CD14-positive monocyte (primary cell): ENCODE measurements at regions not wholly inside any gene's neighbourhood (a gene's known extent, or its start where the extent isn't known, plus 50 kb on each side); places are given as distances from the start of the nearest gene placed in this dataset.

ENCODE experiments used
- DNase-seq, 3 donors: peaks; one replicate each; pipeline ENCODE4 v3.0.0-alpha.2; 2011 to 2022
- H2AFZ ChIP-seq: 2 replicates; pipeline ENCODE4 v1.6.0; 2012; ENCODE audit warnings: mild to moderate bottlenecking, low read depth, low read length, inconsistent platforms; ENCODE audit not compliant: insufficient read depth, poor library complexity, severe bottlenecking
- H3K27ac ChIP-seq, 2 donors: 1 replicate in 1 of 2; 2 replicates in 1 of 2; pipeline ENCODE4 v1.5.1; 2012 to 2013; ENCODE audit warnings: low read length in 2 of 2, control low read depth in 1 of 2, inconsistent platforms in 1 of 2, low read depth in 1 of 2, mild to moderate bottlenecking in 1 of 2
- H3K27me3 ChIP-seq, 2 donors: one replicate each; pipeline versions ENCODE4 v1.6.0 to v1.6.1; 2011 to 2013; ENCODE audit warnings: low read length in 2 of 2; ENCODE audit not compliant: control insufficient read depth in 2 of 2, insufficient read depth in 2 of 2
- H3K36me3 ChIP-seq, 2 donors: replicated peaks in 1 of 2; 1 replicate in 1 of 2; 2 replicates in 1 of 2; pipeline versions ENCODE4 v1.5.1 to v1.6.1; 2012 to 2013; ENCODE audit warnings: low read length in 2 of 2, control low read depth in 1 of 2, inconsistent platforms in 1 of 2, mild to moderate bottlenecking in 1 of 2; ENCODE audit not compliant: insufficient read depth in 2 of 2, control insufficient read depth in 1 of 2
- H3K4me1 ChIP-seq, 2 donors: 1 replicate in 1 of 2; 2 replicates in 1 of 2; pipeline versions ENCODE4 v1.5.1 to v1.6.1; 2012 to 2013; ENCODE audit warnings: low read length in 2 of 2, control low read depth in 1 of 2, inconsistent platforms in 1 of 2, mild to moderate bottlenecking in 1 of 2, moderate library complexity in 1 of 2; ENCODE audit not compliant: insufficient read depth in 2 of 2, control insufficient read depth in 1 of 2
- H3K4me2 ChIP-seq: replicated peaks from 2 replicates; pipeline ENCODE3; 2012; ENCODE audit warnings: low read length, moderate library complexity, mild to moderate bottlenecking; ENCODE audit not compliant: poor library complexity, severe bottlenecking; ENCODE audit errors: extremely low read depth
- H3K4me3 ChIP-seq, 3 experiments: fragments of 200-600 bp in 1 of 3; sonication (generic) in 1 of 3; replicated peaks in 1 of 3; 1 replicate in 2 of 3; 2 replicates in 1 of 3; pipeline ENCODE4 v1.5.1; 2011 to 2013; ENCODE audit warnings: low read length in 3 of 3, mild to moderate bottlenecking in 3 of 3, control low read depth in 2 of 3, low read depth in 2 of 3, inconsistent platforms in 1 of 3, moderate library complexity in 1 of 3
- H3K79me2 ChIP-seq: 2 replicates; pipeline ENCODE4 v1.6.0; 2012; ENCODE audit warnings: mild to moderate bottlenecking, control low read depth, inconsistent platforms, low read length, moderate library complexity; ENCODE audit not compliant: insufficient read depth
- H3K9ac ChIP-seq: 2 replicates; pipeline ENCODE4 v1.6.0; 2017; ENCODE audit warnings: low read length, mild to moderate bottlenecking; ENCODE audit not compliant: insufficient read depth, poor library complexity, severe bottlenecking
- H3K9me3 ChIP-seq, 2 donors: replicated peaks in 1 of 2; 1 replicate in 1 of 2; 2 replicates in 1 of 2; pipeline versions ENCODE4 v1.5.1 to v1.6.1; 2012 to 2013; ENCODE audit warnings: low read length in 2 of 2, control low read depth in 1 of 2; ENCODE audit not compliant: control insufficient read depth in 1 of 2, insufficient read depth in 1 of 2
- H4K20me1 ChIP-seq: 2 replicates; pipeline ENCODE4 v1.6.0; 2012; ENCODE audit warnings: mild to moderate bottlenecking, low read length, control low read depth, moderate library complexity; ENCODE audit not compliant: insufficient read depth
- H3K27ac Mint-ChIP-seq, 7 donors: one replicate each; pipeline ENCODE4 v1.8.0; 2020; ENCODE audit warnings: mild to moderate bottlenecking in 7 of 7, mixed read lengths in 7 of 7, moderate library complexity in 6 of 7, inconsistent platforms in 2 of 7
- H3K27me3 Mint-ChIP-seq, 3 donors: one replicate each; pipeline ENCODE4 v1.8.0; 2021 to 2022; ENCODE audit warnings: low read depth in 3 of 3, mild to moderate bottlenecking in 3 of 3, mixed read lengths in 3 of 3, moderate library complexity in 3 of 3, inconsistent platforms in 1 of 3
- H3K36me3 Mint-ChIP-seq, 2 donors: one replicate each; pipeline ENCODE4 v1.8.0; 2020; ENCODE audit warnings: mixed read lengths in 2 of 2, inconsistent platforms in 1 of 2, mild to moderate bottlenecking in 1 of 2
- H3K4me1 Mint-ChIP-seq: one replicate; pipeline ENCODE4 v1.8.0; 2020; ENCODE audit warnings: mild to moderate bottlenecking, mixed read lengths
- H3K4me3 Mint-ChIP-seq, 2 donors: one replicate each; pipeline ENCODE4 v1.8.0; 2020; ENCODE audit warnings: mild to moderate bottlenecking in 2 of 2, mixed read lengths in 2 of 2, moderate library complexity in 1 of 2
- H3K9me3 Mint-ChIP-seq, 7 donors: one replicate each; pipeline ENCODE4 v1.8.0; 2020 to 2022; ENCODE audit warnings: mixed read lengths in 7 of 7, mild to moderate bottlenecking in 6 of 7, moderate library complexity in 6 of 7, inconsistent platforms in 2 of 7
- CTCF ChIP-seq: fragments of 200-600 bp; IDR thresholded peaks from one replicate; pipeline ENCODE4 v1.8.0; 2022; ENCODE audit warnings: antibody characterized with exemption, mild to moderate bottlenecking
- WGBS: methylation state at CpG from one replicate; pipeline ENCODE4 v1.1.5; 2013; ENCODE audit warnings: missing lambda C conversion rate; ENCODE audit not compliant: insufficient coverage; 5-methylcytosine and 5-hydroxymethylcytosine counted together
- intact Hi-C, 2 donors: fragments of 100-400 bp; cut with micrococcal nuclease; formaldehyde crosslinking; loops; one replicate each; pipeline versions ENCODE4 v1.15.0 to v1.15.1; 2023

- H3K27ac Mint-ChIP-seq, result no peak overlapping the region
- H3K27me3 Mint-ChIP-seq, result peaks cover 0 to 4% (median 0%) of the 10 kb centered on the region in 3 donors
- no peaks in the 10 kb centered on the region for H3K36me3 Mint-ChIP-seq
- no peaks in the 10 kb centered on the region for H3K4me1 Mint-ChIP-seq
- DNase-seq, result no peak
- Histone ChIP-seq H3K36me3 (no peaks in the 10 kb centered on the region), H2AFZ (no peak overlapping the region), H3K27ac (no peak overlapping the region), H3K4me2 (no peak overlapping the region), H3K27me3 (no peaks in the 10 kb centered on the region), H3K4me1 (no peaks in the 10 kb centered on the region), H3K9me3 (peaks cover 5 to 19% of the 10 kb centered on the region in 2 donors), H3K9ac (no peak overlapping the region), H3K4me3 (no peak overlapping the region), H4K20me1 (no peaks in the 10 kb centered on the region), H3K79me2 (no peaks in the 10 kb centered on the region)
- no CpG with 5 or more reads among the region's 2 CpGs for WGBS
- TF ChIP-seq CTCF, result no peak
- H3K4me3 Mint-ChIP-seq, result no peak overlapping the region
- intact Hi-C loops, result no loop called here
- H3K9me3 Mint-ChIP-seq, result peaks cover 4 to 12% (median 6%) of the 10 kb centered on the region in 7 donors
These were observed 170.5 kb downstream of the UQCRFS1 start for GRCh38 chr19:29042450-29042849.

GRCh38 chr19:29040951-29041350, 172.0 kb downstream of the UQCRFS1 start:
- no peaks in the 10 kb centered on the region for H3K79me2 ChIP-seq
- no peak for TF ChIP-seq CTCF
- no peak overlapping the region for H3K4me3 Mint-ChIP-seq
- 83% methylated on average over 1 of the region's 6 CpGs for WGBS
- no peak overlapping the region for H2AFZ ChIP-seq
- intact Hi-C loops, result no loop called here
- H3K27me3 Mint-ChIP-seq, result peaks cover 0 to 4% (median 0%) of the 10 kb centered on the region in 3 donors
- H3K36me3 Mint-ChIP-seq, result no peaks in the 10 kb centered on the region
- H3K4me1 Mint-ChIP-seq, result no peaks in the 10 kb centered on the region
- H3K27ac ChIP-seq, result no peak overlapping the region
- no peak for DNase-seq
- peaks cover 2 to 19% (median 5%) of the 10 kb centered on the region in 7 donors for H3K9me3 Mint-ChIP-seq
- H3K4me3 ChIP-seq, result no peak overlapping the region
- H3K27me3 ChIP-seq, result no peaks in the 10 kb centered on the region
- no peaks in the 10 kb centered on the region for H4K20me1 ChIP-seq
- peaks cover 5 to 13% of the 10 kb centered on the region in 2 donors for H3K9me3 ChIP-seq
- H3K36me3 ChIP-seq, result no peaks in the 10 kb centered on the region
- no peak overlapping the region for H3K4me2 ChIP-seq
- H3K4me1 ChIP-seq, result no peaks in the 10 kb centered on the region
- H3K9ac ChIP-seq, result no peak overlapping the region
- H3K27ac Mint-ChIP-seq, result no peak overlapping the region
